PC-9 (cell line): ENCODE measurements at regions not wholly inside any gene's neighbourhood (a gene's known extent, or its start where the extent isn't known, plus 50 kb on each side); places are given as distances from the start of the nearest gene placed in this dataset.
"Not testable (repeated sequence)": the region's sequence is repeated elsewhere in the genome, so short reads cannot be mapped to it uniquely, and the experiment has no call there.

Experiments
- BruUV-seq: library from RNA; stranded (reverse); fragments of 400-500 nt; replicated peaks from 2 replicates; lab custom pipeline; 2021; lab: Mats Ljungman, UMichigan
- CTCF ChIA-PET: fragments of 300-600 bp; sonication (Branson Sonifier 250); formaldehyde crosslinking; loops from one replicate; lab custom pipeline; 2022; ENCODE audit warnings: antibody characterized with exemption; lab: Charles Lee
- POLR2A ChIA-PET: fragments of 300-600 bp; sonication (Branson Sonifier 250); formaldehyde crosslinking; loops from one replicate; lab custom pipeline; 2022; ENCODE audit warnings: antibody characterized with exemption; ENCODE audit not compliant: unreplicated experiment; lab: Charles Lee
- DNase-seq, 2 experiments: peaks; one replicate each; pipeline versions ENCODE4 v3.0.0 to v3.0.0-alpha.2; 2015 to 2022; ENCODE audit warnings: mixed read lengths in 1 of 2
- H2AFZ ChIP-seq: fragments of 200-600 bp; sonication (generic); 2 replicates; pipeline ENCODE4 v1.8.1; 2017; ENCODE audit warnings: antibody characterized with exemption
- H3F3A ChIP-seq: fragments of 200-600 bp; sonication (generic); 2 replicates; pipeline ENCODE4 v1.8.1; 2017; ENCODE audit warnings: antibody characterized with exemption, mild to moderate bottlenecking, low read depth; ENCODE audit not compliant: insufficient read depth
- H3K27ac ChIP-seq: fragments of 200-600 bp; sonication (generic); 2 replicates; pipeline ENCODE4 v1.6.1; 2016; ENCODE audit warnings: mixed run types
- H3K27me3 ChIP-seq: fragments of 200-600 bp; sonication (generic); 2 replicates; pipeline ENCODE4 v1.6.1; 2016; ENCODE audit warnings: low read depth, mixed run types; ENCODE audit not compliant: insufficient read depth
- H3K36me3 ChIP-seq: fragments of 200-600 bp; sonication (generic); 2 replicates; pipeline ENCODE4 v1.6.1; 2016; ENCODE audit warnings: low read depth, mixed run types
- H3K4me1 ChIP-seq: fragments of 200-600 bp; sonication (generic); replicated peaks from 2 replicates; pipeline ENCODE4 v1.6.1; 2016; ENCODE audit warnings: mixed run types; ENCODE audit not compliant: insufficient read depth
- H3K4me2 ChIP-seq: fragments of 200-600 bp; sonication (generic); 2 replicates; pipeline ENCODE4 v1.6.1; 2017; ENCODE audit warnings: mixed run types
- H3K4me3 ChIP-seq: fragments of 200-600 bp; sonication (generic); 2 replicates; pipeline ENCODE4 v1.6.1; 2016; ENCODE audit warnings: mixed run types
- H3K79me2 ChIP-seq: fragments of 200-600 bp; sonication (generic); 2 replicates; pipeline ENCODE4 v1.6.1; 2017; ENCODE audit warnings: low read depth, mixed run types
- H3K9me2 ChIP-seq: fragments of 200-600 bp; sonication (generic); 2 replicates; pipeline ENCODE4 v1.8.1; 2017; ENCODE audit warnings: mild to moderate bottlenecking; ENCODE audit not compliant: insufficient read depth
- H3K9me3 ChIP-seq: fragments of 200-600 bp; sonication (generic); 2 replicates; pipeline ENCODE4 v1.8.1; 2016; ENCODE audit warnings: low read depth; ENCODE audit not compliant: insufficient read depth
- H4K20me1 ChIP-seq: fragments of 200-600 bp; sonication (generic); 2 replicates; pipeline ENCODE4 v1.8.1; 2017; ENCODE audit not compliant: insufficient read depth
- EZH2 ChIP-seq: fragments of 200-600 bp; sonication (generic); IDR thresholded peaks from 2 replicates; pipeline ENCODE4 v1.8.0; 2017; ENCODE audit warnings: antibody characterized with exemption, low read depth
- intact Hi-C: fragments of 100-400 bp; cut with micrococcal nuclease; formaldehyde crosslinking; loops from one replicate; pipeline ENCODE4 v1.10.0; 2022; ENCODE audit not compliant: unreplicated experiment
- TF ChIP-seq, protein P1 (sequence below): fragments of 200-600 bp; sonication (generic); conservative IDR thresholded peaks from 2 replicates; pipeline ENCODE4 v1.6.1; 2017; ENCODE audit warnings: mixed run types, antibody characterized with exemption, mild to moderate bottlenecking, moderate library complexity

DNA sequence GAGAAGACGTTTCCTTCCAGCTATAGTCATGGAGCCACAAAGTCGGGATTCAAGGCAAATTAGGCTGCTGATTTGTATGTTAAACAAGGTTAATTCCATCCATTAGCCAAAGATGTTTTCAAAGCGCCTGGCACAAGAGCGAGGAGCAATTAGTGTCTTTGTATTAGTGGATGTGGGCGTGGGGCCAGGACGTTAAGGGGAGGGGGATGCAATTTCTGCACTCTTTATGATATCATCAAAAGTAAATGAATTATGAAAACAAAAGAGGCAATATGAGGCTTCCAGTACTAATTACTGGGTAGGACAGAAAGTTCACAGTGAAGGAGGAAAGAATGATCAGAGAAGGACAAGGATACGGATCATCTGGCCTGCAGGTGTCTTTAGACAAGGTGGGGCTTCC, 230.9 kb upstream of the MSX2 start:
- ChIA-PET POLR2A (no interaction called here), CTCF (no interaction called here)
- peaks cover 36% of the 10 kb centered on the region; the same call in 1 of the 2 replicates for H3K27me3 ChIP-seq
- no peak overlapping the region for H2AFZ ChIP-seq
- no peaks in the 10 kb centered on the region for H3K9me2 ChIP-seq
- no peak overlapping the region for H3K4me2 ChIP-seq
- no TSS peak for BruUV-seq
- no peaks in the 10 kb centered on the region for H3K36me3 ChIP-seq
- TF ChIP-seq, protein P1, sequence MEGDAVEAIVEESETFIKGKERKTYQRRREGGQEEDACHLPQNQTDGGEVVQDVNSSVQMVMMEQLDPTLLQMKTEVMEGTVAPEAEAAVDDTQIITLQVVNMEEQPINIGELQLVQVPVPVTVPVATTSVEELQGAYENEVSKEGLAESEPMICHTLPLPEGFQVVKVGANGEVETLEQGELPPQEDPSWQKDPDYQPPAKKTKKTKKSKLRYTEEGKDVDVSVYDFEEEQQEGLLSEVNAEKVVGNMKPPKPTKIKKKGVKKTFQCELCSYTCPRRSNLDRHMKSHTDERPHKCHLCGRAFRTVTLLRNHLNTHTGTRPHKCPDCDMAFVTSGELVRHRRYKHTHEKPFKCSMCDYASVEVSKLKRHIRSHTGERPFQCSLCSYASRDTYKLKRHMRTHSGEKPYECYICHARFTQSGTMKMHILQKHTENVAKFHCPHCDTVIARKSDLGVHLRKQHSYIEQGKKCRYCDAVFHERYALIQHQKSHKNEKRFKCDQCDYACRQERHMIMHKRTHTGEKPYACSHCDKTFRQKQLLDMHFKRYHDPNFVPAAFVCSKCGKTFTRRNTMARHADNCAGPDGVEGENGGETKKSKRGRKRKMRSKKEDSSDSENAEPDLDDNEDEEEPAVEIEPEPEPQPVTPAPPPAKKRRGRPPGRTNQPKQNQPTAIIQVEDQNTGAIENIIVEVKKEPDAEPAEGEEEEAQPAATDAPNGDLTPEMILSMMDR = no peak
- TF ChIP-seq EZH2 = no peak
- H3K79me2 ChIP-seq = no peaks in the 10 kb centered on the region
- H3K27ac ChIP-seq = no peak overlapping the region
- H4K20me1 ChIP-seq = no peaks in the 10 kb centered on the region
- H3K9me3 ChIP-seq = peaks cover 14% of the 10 kb centered on the region
- intact Hi-C loops = no loop called here
- H3K4me1 ChIP-seq = no peaks in the 10 kb centered on the region
- no peaks in the 10 kb centered on the region for H3F3A ChIP-seq
- no peak for DNase-seq
- H3K4me3 ChIP-seq = no peak overlapping the region

DNA sequence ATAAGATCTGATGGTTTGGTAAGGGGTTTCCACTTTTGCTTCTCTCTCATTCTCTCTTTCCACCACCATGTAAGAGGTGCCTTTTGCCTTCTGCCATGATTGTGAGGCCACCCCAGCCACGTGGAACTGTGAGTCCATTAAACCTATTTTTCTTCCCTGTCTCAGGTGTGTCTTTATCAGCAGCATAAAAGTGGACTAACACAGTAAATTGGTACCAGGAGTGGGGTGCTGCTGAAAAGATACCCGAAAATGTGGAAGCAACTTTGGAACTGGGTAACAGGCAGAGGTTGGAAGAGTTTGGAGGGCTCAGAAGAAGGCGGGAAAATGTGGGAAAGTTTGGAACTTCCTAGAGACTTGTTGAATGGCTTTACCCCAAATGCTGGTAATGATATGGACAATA, 226.4 kb upstream of the MSX2 start:
- H3K9me3 ChIP-seq = peaks cover 17% of the 10 kb centered on the region
- H2AFZ ChIP-seq, H3K36me3 ChIP-seq, BruUV-seq, H4K20me1 ChIP-seq, H3K79me2 ChIP-seq, H3F3A ChIP-seq, H3K4me2 ChIP-seq, H3K9me2 ChIP-seq, intact Hi-C loops, CTCF ChIA-PET, DNase-seq, H3K4me1 ChIP-seq, POLR2A ChIA-PET, H3K4me3 ChIP-seq, H3K27ac ChIP-seq: not testable (repeated sequence)
- H3K27me3 ChIP-seq = peaks cover 18% of the 10 kb centered on the region; the same call in 1 of the 2 replicates

DNA sequence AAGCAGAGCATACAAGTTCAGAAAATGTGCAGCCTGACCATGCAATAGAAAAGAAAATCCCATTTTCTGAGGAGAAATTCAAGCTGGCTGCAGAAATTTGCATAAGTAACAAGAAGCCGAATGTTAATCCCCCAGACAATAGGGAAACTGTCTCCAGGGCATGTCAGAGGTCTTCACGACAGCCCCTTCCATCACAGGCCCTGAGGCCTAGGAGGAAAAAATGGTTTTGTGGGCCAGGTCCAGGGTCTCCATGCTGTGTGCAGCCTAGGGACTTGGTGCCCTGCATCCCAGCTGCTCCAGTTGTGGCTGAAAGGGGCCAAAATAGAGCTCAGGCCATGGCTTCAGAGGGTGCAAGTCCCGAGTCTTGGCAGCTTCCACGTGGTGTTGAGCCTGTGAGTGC, 225.8 kb upstream of the MSX2 start:
- BruUV-seq, H3K4me1 ChIP-seq, H3K27ac ChIP-seq, H4K20me1 ChIP-seq, CTCF ChIA-PET, intact Hi-C loops, H3K36me3 ChIP-seq, H2AFZ ChIP-seq, H3K4me3 ChIP-seq, H3K9me2 ChIP-seq, H3K4me2 ChIP-seq, POLR2A ChIA-PET, H3K79me2 ChIP-seq, DNase-seq, H3F3A ChIP-seq: not testable (repeated sequence)
- peaks cover 17% of the 10 kb centered on the region for H3K9me3 ChIP-seq
- peaks cover 14% of the 10 kb centered on the region; the same call in 1 of the 2 replicates for H3K27me3 ChIP-seq

DNA sequence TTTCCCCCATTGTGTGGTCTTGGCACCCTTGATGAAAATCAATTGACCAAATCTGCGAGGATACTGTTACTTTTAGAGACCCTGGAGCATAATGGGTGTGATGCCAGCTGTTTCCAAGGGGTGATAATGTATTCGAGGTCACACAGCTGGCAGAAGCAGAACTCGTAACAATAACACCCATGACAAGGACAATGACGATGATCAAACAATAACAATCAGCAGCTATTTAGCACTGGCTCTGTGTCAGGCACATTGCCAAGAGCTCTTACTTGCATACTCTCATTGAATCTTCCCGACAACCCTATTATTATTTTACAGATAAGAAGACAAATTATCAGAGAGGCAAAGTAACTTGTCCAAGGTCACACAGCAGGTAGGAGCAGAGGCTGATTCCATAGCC, 223.7 kb upstream of the MSX2 start:
- Histone ChIP-seq H3K9me3 (peaks cover 17% of the 10 kb centered on the region), H3K4me2 (no peak overlapping the region), H3K27me3 (no peaks in the 10 kb centered on the region), H3K36me3 (no peaks in the 10 kb centered on the region), H4K20me1 (no peaks in the 10 kb centered on the region), H2AFZ (no peak overlapping the region), H3K9me2 (no peaks in the 10 kb centered on the region), H3F3A (peaks cover 5% of the 10 kb centered on the region; the same call in 1 of the 2 replicates), H3K4me3 (no peak overlapping the region), H3K27ac (no peak overlapping the region), H3K4me1 (peaks cover 9% of the 10 kb centered on the region; the same call in 1 of the 2 replicates), H3K79me2 (no peaks in the 10 kb centered on the region)
- ChIA-PET CTCF (no interaction called here), POLR2A (interaction anchor here (0.6 kb wide), 1 partner anchor 13 kb away, joined by 8 read pairs; no protein-coding TSS in a partner anchor)
- no peak for TF ChIP-seq EZH2
- TF ChIP-seq, protein P1 = no peak
- DNase-seq = no peak
- BruUV-seq = no TSS peak
- intact Hi-C loops = no loop called here
